ENCODE measurements at regions not wholly inside any gene's neighbourhood (a gene's known extent, or its start where the extent isn't known, plus 50 kb on each side); places are given as distances from the start of the nearest gene placed in this dataset.
"Not testable (repeated sequence)": the region's sequence is repeated elsewhere in the genome, so short reads cannot be mapped to it uniquely, and the experiment has no call there.

DNA sequence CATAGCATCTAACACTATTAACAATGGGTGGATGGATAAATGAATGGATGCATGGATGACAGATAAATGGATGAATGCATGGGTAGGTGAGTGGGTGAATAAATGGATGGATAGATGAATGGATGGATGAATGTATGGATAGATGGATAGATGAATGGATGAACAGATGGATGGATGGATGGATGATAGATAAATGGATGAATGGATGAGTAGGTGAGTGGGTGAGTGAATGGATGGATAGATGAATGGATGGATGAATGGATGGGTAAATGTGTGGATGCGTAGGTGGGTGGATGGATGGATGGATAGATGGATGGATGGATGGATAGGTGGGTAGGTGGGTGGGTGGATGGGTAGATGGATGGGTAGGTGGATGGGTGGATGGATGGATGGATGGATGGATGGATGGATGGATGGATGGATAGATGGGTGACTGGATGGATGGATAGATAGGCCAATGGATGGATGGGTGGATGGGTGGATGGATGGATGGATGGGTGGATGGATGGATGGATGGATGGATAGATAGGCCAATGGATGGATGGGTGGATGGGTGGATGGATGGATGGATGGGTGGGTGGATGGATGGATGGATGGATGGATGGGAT lies 260.6 kb upstream of the ZNF507 start:
- TF ChIP-seq, protein P1, sequence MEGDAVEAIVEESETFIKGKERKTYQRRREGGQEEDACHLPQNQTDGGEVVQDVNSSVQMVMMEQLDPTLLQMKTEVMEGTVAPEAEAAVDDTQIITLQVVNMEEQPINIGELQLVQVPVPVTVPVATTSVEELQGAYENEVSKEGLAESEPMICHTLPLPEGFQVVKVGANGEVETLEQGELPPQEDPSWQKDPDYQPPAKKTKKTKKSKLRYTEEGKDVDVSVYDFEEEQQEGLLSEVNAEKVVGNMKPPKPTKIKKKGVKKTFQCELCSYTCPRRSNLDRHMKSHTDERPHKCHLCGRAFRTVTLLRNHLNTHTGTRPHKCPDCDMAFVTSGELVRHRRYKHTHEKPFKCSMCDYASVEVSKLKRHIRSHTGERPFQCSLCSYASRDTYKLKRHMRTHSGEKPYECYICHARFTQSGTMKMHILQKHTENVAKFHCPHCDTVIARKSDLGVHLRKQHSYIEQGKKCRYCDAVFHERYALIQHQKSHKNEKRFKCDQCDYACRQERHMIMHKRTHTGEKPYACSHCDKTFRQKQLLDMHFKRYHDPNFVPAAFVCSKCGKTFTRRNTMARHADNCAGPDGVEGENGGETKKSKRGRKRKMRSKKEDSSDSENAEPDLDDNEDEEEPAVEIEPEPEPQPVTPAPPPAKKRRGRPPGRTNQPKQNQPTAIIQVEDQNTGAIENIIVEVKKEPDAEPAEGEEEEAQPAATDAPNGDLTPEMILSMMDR (IDR thresholded peaks at IDR 0.05; ENCODE audit: low read depth, low read length): not testable (repeated sequence)
- TF ChIP-seq EZH2phosphoT487 (IDR thresholded peaks at IDR 0.05; ENCODE audit: low read depth): not testable (repeated sequence)

Measured in OCI-LY3 (cell line).